OCI-LY7 (cell line): ENCODE measurements at regions not wholly inside any gene's neighbourhood (a gene's known extent, or its start where the extent isn't known, plus 50 kb on each side); places are given as distances from the start of the nearest gene placed in this dataset.
"Not testable (repeated sequence)": the region's sequence is repeated elsewhere in the genome, so short reads cannot be mapped to it uniquely, and the experiment has no call there.

Experiments used
- BruUV-seq: library from RNA; stranded (reverse); fragments of 400-500 nt; replicated peaks from 2 replicates; lab custom pipeline; 2021; lab: Mats Ljungman, UMichigan
- CTCF ChIA-PET: fragments of 300-600 bp; sonication (Branson Sonifier 250); formaldehyde crosslinking; loops from one replicate; lab custom pipeline; 2022; ENCODE audit warnings: antibody characterized with exemption; ENCODE audit not compliant: unreplicated experiment; lab: Charles Lee
- POLR2A ChIA-PET: fragments of 300-600 bp; sonication (Branson Sonifier 250); formaldehyde crosslinking; loops from one replicate; lab custom pipeline; 2022; ENCODE audit warnings: antibody characterized with exemption; lab: Charles Lee
- DNase-seq: peaks from one replicate; pipeline ENCODE4 v3.0.0-alpha.2; 2015; ENCODE audit warnings: low spot score
- H2AFZ ChIP-seq: fragments of 200-600 bp; sonication (generic), shearing (Covaris generic); 2 replicates; pipeline ENCODE4 v1.6.1; 2014; ENCODE audit warnings: mild to moderate bottlenecking, antibody characterized with exemption, low read length, moderate library complexity
- H3K27ac ChIP-seq: fragments of 200-600 bp; sonication (generic); 2 replicates; pipeline ENCODE4 v1.5.1; 2014; ENCODE audit warnings: mixed run types, low read depth, mild to moderate bottlenecking, moderate library complexity, low read length, inconsistent platforms; ENCODE audit not compliant: poor library complexity, severe bottlenecking
- H3K36me3 ChIP-seq: fragments of 200-600 bp; sonication (generic); 2 replicates; pipeline ENCODE4 v1.6.1; 2014; ENCODE audit warnings: mild to moderate bottlenecking, antibody characterized with exemption, low read length, moderate library complexity, mixed read lengths; ENCODE audit not compliant: insufficient read depth
- H3K4me1 ChIP-seq: fragments of 200-600 bp; sonication (generic); 2 replicates; pipeline ENCODE4 v1.5.1; 2014; ENCODE audit warnings: mild to moderate bottlenecking, low read length; ENCODE audit not compliant: insufficient read depth, poor library complexity, severe bottlenecking
- H3K4me2 ChIP-seq: fragments of 200-600 bp; sonication (generic); 2 replicates; pipeline ENCODE4 v1.6.1; 2014; ENCODE audit warnings: mild to moderate bottlenecking, low read length
- H3K4me3 ChIP-seq: fragments of 200-600 bp; sonication (generic); 2 replicates; pipeline ENCODE4 v1.5.1; 2014; ENCODE audit warnings: mild to moderate bottlenecking, low read depth, low read length; ENCODE audit not compliant: poor library complexity, severe bottlenecking
- H3K79me2 ChIP-seq: fragments of 200-600 bp; sonication (generic); 2 replicates; pipeline ENCODE4 v1.6.1; 2016; ENCODE audit warnings: low read depth, mild to moderate bottlenecking, low read length, moderate library complexity, mixed read lengths; ENCODE audit not compliant: insufficient read depth
- H3K9me2 ChIP-seq: fragments of 200-600 bp; sonication (generic); 2 replicates; pipeline ENCODE4 v1.6.1; 2016; ENCODE audit warnings: mild to moderate bottlenecking, low read length, mixed read lengths; ENCODE audit not compliant: insufficient read depth
- H3K9me3 ChIP-seq: fragments of 200-600 bp; sonication (generic); 2 replicates; pipeline ENCODE4 v1.6.1; 2014; ENCODE audit warnings: mild to moderate bottlenecking, mixed run types, low read length, mixed read lengths
- H4K20me1 ChIP-seq: fragments of 200-600 bp; sonication (generic); 2 replicates; pipeline ENCODE4 v1.6.1; 2014; ENCODE audit warnings: mild to moderate bottlenecking, antibody characterized with exemption, low read length, moderate library complexity, mixed read lengths; ENCODE audit not compliant: insufficient read depth
- CTCF ChIP-seq: fragments of 200-600 bp; sonication (generic); conservative IDR thresholded peaks from 2 replicates; pipeline ENCODE4 v1.5.1; 2014; ENCODE audit warnings: mild to moderate bottlenecking, antibody characterized with exemption, low read length, moderate library complexity, mixed read lengths
- EZH2phosphoT487 ChIP-seq: fragments of 200-600 bp; sonication (generic); IDR thresholded peaks from 2 replicates; pipeline ENCODE4 v1.6.1; 2018; ENCODE audit warnings: low read depth, borderline replicate concordance, mild to moderate bottlenecking, mixed run types, antibody characterized with exemption, low read length, moderate library complexity, mixed read lengths
- intact Hi-C: fragments of 100-400 bp; cut with micrococcal nuclease; formaldehyde crosslinking; loops from one replicate; pipeline ENCODE4 v1.10.0; 2022; ENCODE audit not compliant: unreplicated experiment

- intact Hi-C loops: no loop called here
- ChIA-PET CTCF (no interaction called here), POLR2A (interaction anchor here (0.8 kb wide), 1 partner anchor 419 kb away, joined by 3 read pairs; no protein-coding TSS in a partner anchor)
- no peak for TF ChIP-seq EZH2phosphoT487
- no peak for TF ChIP-seq CTCF
- no peak for DNase-seq
- Histone ChIP-seq H3K4me1 (no peaks in the 10 kb centered on the region), H3K79me2 (no peaks in the 10 kb centered on the region), H3K9me3 (no peaks in the 10 kb centered on the region), H3K36me3 (no peaks in the 10 kb centered on the region), H3K9me2 (no peaks in the 10 kb centered on the region), H3K27ac (no peak overlapping the region), H3K4me3 (no peak overlapping the region), H2AFZ (no peak overlapping the region), H3K4me2 (no peak overlapping the region), H4K20me1 (no peaks in the 10 kb centered on the region)
- no TSS peak for BruUV-seq
These were observed 59.3 kb upstream of the SELENOP start for GRCh38 chr5:42870882-42871418.

GRCh38 chr5:42868417-42868816 lies 56.7 kb upstream of the SELENOP start:
- H3K4me3 ChIP-seq, H4K20me1 ChIP-seq, H3K9me2 ChIP-seq, H3K4me2 ChIP-seq, H2AFZ ChIP-seq, H3K27ac ChIP-seq, intact Hi-C loops, BruUV-seq, CTCF ChIA-PET, H3K9me3 ChIP-seq, H3K4me1 ChIP-seq, DNase-seq, POLR2A ChIA-PET, H3K36me3 ChIP-seq, H3K79me2 ChIP-seq: not testable (repeated sequence)

- H4K20me1 ChIP-seq, H3K9me3 ChIP-seq, POLR2A ChIA-PET, H3K27ac ChIP-seq, H3K4me3 ChIP-seq, intact Hi-C loops, DNase-seq, H3K9me2 ChIP-seq, H3K36me3 ChIP-seq, H3K79me2 ChIP-seq, H3K4me2 ChIP-seq, CTCF ChIA-PET, H2AFZ ChIP-seq, BruUV-seq, H3K4me1 ChIP-seq: not testable (repeated sequence)
These were observed 53.1 kb upstream of the SELENOP start for GRCh38 chr5:42864749-42865148.
